ENCODE measurements at regions not wholly inside any gene's neighbourhood (a gene's known extent, or its start where the extent isn't known, plus 50 kb on each side); places are given as distances from the start of the nearest gene placed in this dataset.

GRCh38 chr1:58108783-58109182, 437.7 kb downstream of the OMA1 start:
- ATAC-seq (ENCODE audit: insufficient number of reproducible peaks, low FRiP score, low read depth), result no peak
- Histone ChIP-seq H3K27ac (no peak overlapping the region), H3K9me3 (no peaks in the 10 kb centered on the region), H3K4me3 (no peak overlapping the region), H3K27me3 (replicated peaks; ENCODE audit: insufficient read depth) (no peaks in the 10 kb centered on the region), H3K36me3 (no peaks in the 10 kb centered on the region), H3K4me1 (ENCODE audit: control insufficient read depth in 1 of 2, low read depth in 2 of 2) (no peaks in the 10 kb centered on the region)
- no peak for DNase-seq (ENCODE audit: low spot score)
- no peak for TF ChIP-seq CTCF (IDR thresholded peaks at IDR 0.05)

GRCh38 chr1:58107943-58108342, 438.6 kb downstream of the OMA1 start:
- no peak for ATAC-seq (ENCODE audit: insufficient number of reproducible peaks, low FRiP score, low read depth)
- no peak overlapping the region for H3K4me3 ChIP-seq
- no peaks in the 10 kb centered on the region for H3K36me3 ChIP-seq
- TF ChIP-seq CTCF (IDR thresholded peaks at IDR 0.05), result no peak
- no peak for DNase-seq (ENCODE audit: low spot score)
- no peaks in the 10 kb centered on the region for H3K4me1 ChIP-seq (ENCODE audit: control insufficient read depth in 1 of 2, low read depth in 2 of 2)
- H3K27ac ChIP-seq, result no peak overlapping the region
- H3K9me3 ChIP-seq, result no peaks in the 10 kb centered on the region
- H3K27me3 ChIP-seq (replicated peaks; ENCODE audit: insufficient read depth), result no peaks in the 10 kb centered on the region

- H3K4me3 ChIP-seq, result no peak overlapping the region
- no peak for ATAC-seq (ENCODE audit: insufficient number of reproducible peaks, low FRiP score, low read depth)
- H3K27me3 ChIP-seq (replicated peaks; ENCODE audit: insufficient read depth), result no peaks in the 10 kb centered on the region
- no peak for TF ChIP-seq CTCF (IDR thresholded peaks at IDR 0.05)
- H3K4me1 ChIP-seq (ENCODE audit: control insufficient read depth in 1 of 2, low read depth in 2 of 2), result no peaks in the 10 kb centered on the region
- H3K36me3 ChIP-seq, result no peaks in the 10 kb centered on the region
- DNase-seq (ENCODE audit: low spot score), result no peak
- no peak overlapping the region for H3K27ac ChIP-seq
- H3K9me3 ChIP-seq, result no peaks in the 10 kb centered on the region
These were observed 441.6 kb downstream of the OMA1 start for GRCh38 chr1:58104960-58105359.

GRCh38 chr1:58096714-58097113, 449.8 kb downstream of the OMA1 start:
- H3K27me3 ChIP-seq (replicated peaks; ENCODE audit: insufficient read depth), result no peaks in the 10 kb centered on the region
- no peaks in the 10 kb centered on the region for H3K36me3 ChIP-seq
- H3K4me3 ChIP-seq, result no peak overlapping the region
- no peaks in the 10 kb centered on the region for H3K4me1 ChIP-seq (ENCODE audit: control insufficient read depth in 1 of 2, low read depth in 2 of 2)
- DNase-seq (ENCODE audit: low spot score) (no peak), ATAC-seq (ENCODE audit: insufficient number of reproducible peaks, low FRiP score, low read depth) (no peak)
- H3K9me3 ChIP-seq, result no peaks in the 10 kb centered on the region
- H3K27ac ChIP-seq, result no peak overlapping the region
- TF ChIP-seq CTCF (IDR thresholded peaks at IDR 0.05), result no peak

GRCh38 chr1:58095183-58095582, 451.3 kb downstream of the OMA1 start:
- Histone ChIP-seq H3K36me3 (no peaks in the 10 kb centered on the region), H3K9me3 (no peaks in the 10 kb centered on the region), H3K27me3 (replicated peaks; ENCODE audit: insufficient read depth) (no peaks in the 10 kb centered on the region), H3K4me1 (ENCODE audit: control insufficient read depth in 1 of 2, low read depth in 2 of 2) (no peaks in the 10 kb centered on the region), H3K27ac (no peak overlapping the region), H3K4me3 (no peak overlapping the region)
- no peak for ATAC-seq (ENCODE audit: insufficient number of reproducible peaks, low FRiP score, low read depth)
- TF ChIP-seq CTCF (IDR thresholded peaks at IDR 0.05), result no peak
- no peak for DNase-seq (ENCODE audit: low spot score)

All from thoracic aorta (tissue), 2 donors.